ENCODE measurements at regions not wholly inside any gene's neighbourhood (a gene's known extent, or its start where the extent isn't known, plus 50 kb on each side); places are given as distances from the start of the nearest gene placed in this dataset.
A peak's percentile ranks its signal among the peaks of the same experiment; 100 is the strongest.

DNA sequence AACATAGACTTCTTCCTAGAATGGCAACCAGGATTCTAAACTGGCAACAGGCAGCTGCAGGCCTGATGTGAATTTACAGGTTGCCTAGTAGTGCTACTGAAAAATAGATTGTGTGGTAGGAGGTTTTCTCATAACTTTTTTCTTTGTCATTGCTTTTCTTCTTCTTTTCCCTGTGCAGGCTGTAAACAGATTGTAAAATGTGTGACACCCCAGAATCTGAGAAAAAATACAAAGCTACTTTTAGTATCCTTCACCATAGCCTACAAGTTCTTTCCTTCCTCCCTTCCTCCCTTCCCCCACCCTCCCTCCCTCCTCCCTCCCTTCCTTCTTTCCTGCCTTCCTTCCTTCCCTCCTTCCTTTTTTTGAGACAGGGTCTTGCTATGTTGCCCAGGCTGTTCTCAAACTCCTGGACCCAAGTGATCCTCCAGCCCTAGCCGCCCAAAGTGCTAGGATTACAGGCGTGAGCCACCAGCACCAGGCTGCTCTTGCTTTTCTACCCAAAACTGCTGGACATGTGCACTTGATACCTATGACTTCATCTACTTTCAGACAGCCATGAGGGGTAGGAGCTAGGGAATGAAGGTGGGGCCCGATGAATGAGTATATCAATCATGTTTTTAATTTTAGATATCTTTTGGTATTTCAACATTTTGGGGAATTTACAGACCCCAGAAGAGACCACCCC lies 114.2 kb upstream of the EEA1 start:
- H3K9ac ChIP-seq (ENCODE audit: low read depth in 2 of 2, low read length in 2 of 2) = no peak overlapping the region
- H3K36me3 ChIP-seq = no peaks in the 10 kb centered on the region
- no peak overlapping the region for H3K4me3 ChIP-seq
- DNase-seq = no peak
- intact Hi-C loops (cut with DNase I) = no loop called here
- no peaks in the 10 kb centered on the region for H3K4me1 ChIP-seq
- H3K27me3 ChIP-seq = no peaks in the 10 kb centered on the region
- H3K27ac ChIP-seq = peak overlapping the region; percentile 21
- TF ChIP-seq, protein P1, sequence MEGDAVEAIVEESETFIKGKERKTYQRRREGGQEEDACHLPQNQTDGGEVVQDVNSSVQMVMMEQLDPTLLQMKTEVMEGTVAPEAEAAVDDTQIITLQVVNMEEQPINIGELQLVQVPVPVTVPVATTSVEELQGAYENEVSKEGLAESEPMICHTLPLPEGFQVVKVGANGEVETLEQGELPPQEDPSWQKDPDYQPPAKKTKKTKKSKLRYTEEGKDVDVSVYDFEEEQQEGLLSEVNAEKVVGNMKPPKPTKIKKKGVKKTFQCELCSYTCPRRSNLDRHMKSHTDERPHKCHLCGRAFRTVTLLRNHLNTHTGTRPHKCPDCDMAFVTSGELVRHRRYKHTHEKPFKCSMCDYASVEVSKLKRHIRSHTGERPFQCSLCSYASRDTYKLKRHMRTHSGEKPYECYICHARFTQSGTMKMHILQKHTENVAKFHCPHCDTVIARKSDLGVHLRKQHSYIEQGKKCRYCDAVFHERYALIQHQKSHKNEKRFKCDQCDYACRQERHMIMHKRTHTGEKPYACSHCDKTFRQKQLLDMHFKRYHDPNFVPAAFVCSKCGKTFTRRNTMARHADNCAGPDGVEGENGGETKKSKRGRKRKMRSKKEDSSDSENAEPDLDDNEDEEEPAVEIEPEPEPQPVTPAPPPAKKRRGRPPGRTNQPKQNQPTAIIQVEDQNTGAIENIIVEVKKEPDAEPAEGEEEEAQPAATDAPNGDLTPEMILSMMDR (IDR thresholded peaks at IDR 0.05) = no peak
- no peaks in the 10 kb centered on the region for H3K9me3 ChIP-seq

DNA sequence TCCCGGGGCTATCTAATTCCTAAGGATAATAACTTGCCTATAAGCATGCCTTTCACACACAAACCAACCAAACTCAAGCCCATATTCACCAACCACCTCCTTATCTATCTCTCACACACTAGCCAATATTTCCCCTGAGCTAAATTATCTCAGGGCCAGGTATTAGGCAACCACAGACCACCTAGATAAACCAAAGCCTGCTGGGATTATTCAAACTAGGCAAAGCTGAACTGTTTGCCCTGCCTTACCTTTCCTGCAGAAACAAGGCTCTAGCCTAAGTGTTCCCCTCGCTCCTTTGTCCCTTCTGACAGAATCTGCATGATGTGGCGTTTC lies 114.7 kb upstream of the EEA1 start:
- H3K9me3 ChIP-seq = no peaks in the 10 kb centered on the region
- intact Hi-C loops (cut with DNase I) = no loop called here

DNA sequence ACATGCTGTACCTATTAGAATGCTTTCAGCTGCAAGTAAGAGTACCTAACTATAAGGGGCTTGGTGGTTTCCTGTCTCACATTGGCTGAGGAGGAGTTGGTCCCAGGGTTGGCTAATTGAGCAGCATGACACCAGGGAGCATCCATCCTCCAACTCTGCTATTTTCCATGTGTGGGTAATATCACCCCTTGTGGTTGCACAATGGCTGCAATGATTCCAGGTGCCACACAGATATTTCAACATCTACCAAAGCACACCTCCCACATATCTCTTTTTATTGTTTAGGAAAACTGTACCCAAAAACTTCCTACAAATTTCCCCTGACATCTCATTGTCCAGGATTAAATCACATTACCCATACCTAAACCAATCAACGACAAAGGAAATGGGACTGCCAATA lies 118.0 kb upstream of the EEA1 start:
- DNase-seq = no peak
- no peaks in the 10 kb centered on the region for H3K27me3 ChIP-seq
- H3K36me3 ChIP-seq = no peaks in the 10 kb centered on the region
- no peaks in the 10 kb centered on the region for H3K4me1 ChIP-seq
- H3K9me3 ChIP-seq = no peaks in the 10 kb centered on the region
- TF ChIP-seq, protein P1 (IDR thresholded peaks at IDR 0.05) = no peak
- H3K4me3 ChIP-seq = no peak overlapping the region
- H3K27ac ChIP-seq = no peak overlapping the region
- intact Hi-C loops (cut with DNase I) = no loop called here
- H3K9ac ChIP-seq (ENCODE audit: low read depth in 2 of 2, low read length in 2 of 2) = no peak overlapping the region

More for the DNA sequence above, 114.7 kb upstream of the EEA1 start:
- Histone ChIP-seq H3K27me3 (no peaks in the 10 kb centered on the region), H3K27ac (no peak overlapping the region), H3K36me3 (no peaks in the 10 kb centered on the region), H3K4me1 (no peaks in the 10 kb centered on the region), H3K4me3 (no peak overlapping the region), H3K9ac (ENCODE audit: low read depth in 2 of 2, low read length in 2 of 2) (no peak overlapping the region)
- no peak for DNase-seq
- TF ChIP-seq, protein P1 (IDR thresholded peaks at IDR 0.05) = no peak

DNA sequence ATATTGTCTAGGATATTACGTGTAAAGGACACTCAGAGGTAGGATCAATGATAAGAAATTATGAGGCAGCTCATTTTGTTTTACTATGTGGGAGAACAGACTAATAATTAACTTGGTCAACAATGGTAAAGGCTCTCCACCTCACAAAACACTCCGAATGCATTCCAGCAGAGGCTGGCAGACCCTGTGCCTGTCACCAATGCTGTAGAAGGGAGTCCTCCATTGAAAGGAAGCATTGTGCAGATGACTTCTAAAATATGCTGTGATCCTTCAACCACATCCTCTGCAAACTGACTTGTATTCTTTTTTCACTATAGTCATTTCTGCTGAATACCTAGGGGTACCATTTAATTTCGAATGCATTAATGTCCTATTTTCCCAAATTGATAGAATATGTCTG lies 119.6 kb upstream of the EEA1 start:
- Histone ChIP-seq H3K27me3 (no peaks in the 10 kb centered on the region), H3K9ac (ENCODE audit: low read depth in 2 of 2, low read length in 2 of 2) (no peak overlapping the region), H3K9me3 (no peaks in the 10 kb centered on the region), H3K4me1 (no peaks in the 10 kb centered on the region), H3K4me3 (no peak overlapping the region), H3K27ac (no peak overlapping the region), H3K36me3 (no peaks in the 10 kb centered on the region)
- no peak for DNase-seq
- TF ChIP-seq, protein P1 (IDR thresholded peaks at IDR 0.05) = no peak
- intact Hi-C loops (cut with DNase I) = no loop called here

DNA sequence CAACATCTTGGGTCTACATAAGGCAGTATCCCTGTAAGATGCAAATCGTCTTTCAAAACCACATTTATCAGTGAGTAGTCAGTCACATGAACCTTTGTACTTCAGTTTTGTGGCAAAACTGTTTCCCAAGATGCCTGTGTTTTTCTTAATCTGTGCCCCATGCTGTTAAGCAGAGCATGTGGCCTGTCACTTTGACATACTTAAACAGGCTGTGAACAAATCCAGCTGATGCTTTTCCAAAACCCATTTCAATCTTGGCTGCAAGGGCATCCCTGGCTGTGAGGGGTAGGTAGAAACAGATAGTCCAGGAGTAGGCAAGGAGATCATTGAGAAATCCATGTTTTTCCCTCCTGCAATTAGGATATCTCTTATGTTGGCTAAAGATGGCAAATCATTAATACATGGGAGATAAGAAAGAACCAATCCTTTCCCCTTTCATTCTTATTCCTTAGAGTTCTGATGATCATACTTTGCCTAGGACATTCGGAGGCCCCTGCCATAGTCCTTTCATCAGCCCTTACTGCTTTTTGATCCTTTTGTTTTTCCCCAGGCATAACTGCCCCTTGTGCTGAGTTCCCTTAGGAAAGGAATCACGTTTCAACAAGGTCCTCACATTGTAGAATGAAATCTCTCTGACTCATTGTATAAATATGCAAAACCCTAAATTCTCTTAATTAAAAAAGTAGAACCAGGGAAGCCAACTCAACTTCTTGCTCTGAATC lies 121.1 kb upstream of the EEA1 start:
- Histone ChIP-seq H3K9me3 (no peaks in the 10 kb centered on the region), H3K36me3 (no peaks in the 10 kb centered on the region), H3K4me1 (no peaks in the 10 kb centered on the region), H3K4me3 (no peak overlapping the region), H3K9ac (ENCODE audit: low read depth in 2 of 2, low read length in 2 of 2) (no peak overlapping the region), H3K27ac (no peak overlapping the region), H3K27me3 (no peaks in the 10 kb centered on the region)
- TF ChIP-seq, protein P1 (IDR thresholded peaks at IDR 0.05) = no peak
- DNase-seq = no peak
- intact Hi-C loops (cut with DNase I) = no loop called here
